CD14-positive monocyte (primary cell): ENCODE measurements at regions not wholly inside any gene's neighbourhood (a gene's known extent, or its start where the extent isn't known, plus 50 kb on each side); places are given as distances from the start of the nearest gene placed in this dataset.

Experiments
- DNase-seq, 3 donors: peaks; one replicate each; pipeline ENCODE4 v3.0.0-alpha.2; 2011 to 2022
- H2AFZ ChIP-seq: 2 replicates; pipeline ENCODE4 v1.6.0; 2012; ENCODE audit warnings: mild to moderate bottlenecking, low read depth, low read length, inconsistent platforms; ENCODE audit not compliant: insufficient read depth, poor library complexity, severe bottlenecking
- H3K27ac ChIP-seq, 2 donors: 1 replicate in 1 of 2; 2 replicates in 1 of 2; pipeline ENCODE4 v1.5.1; 2012 to 2013; ENCODE audit warnings: low read length in 2 of 2, control low read depth in 1 of 2, inconsistent platforms in 1 of 2, low read depth in 1 of 2, mild to moderate bottlenecking in 1 of 2
- H3K27me3 ChIP-seq, 2 donors: one replicate each; pipeline versions ENCODE4 v1.6.0 to v1.6.1; 2011 to 2013; ENCODE audit warnings: low read length in 2 of 2; ENCODE audit not compliant: control insufficient read depth in 2 of 2, insufficient read depth in 2 of 2
- H3K36me3 ChIP-seq, 2 donors: replicated peaks in 1 of 2; 1 replicate in 1 of 2; 2 replicates in 1 of 2; pipeline versions ENCODE4 v1.5.1 to v1.6.1; 2012 to 2013; ENCODE audit warnings: low read length in 2 of 2, control low read depth in 1 of 2, inconsistent platforms in 1 of 2, mild to moderate bottlenecking in 1 of 2; ENCODE audit not compliant: insufficient read depth in 2 of 2, control insufficient read depth in 1 of 2
- H3K4me1 ChIP-seq, 2 donors: 1 replicate in 1 of 2; 2 replicates in 1 of 2; pipeline versions ENCODE4 v1.5.1 to v1.6.1; 2012 to 2013; ENCODE audit warnings: low read length in 2 of 2, control low read depth in 1 of 2, inconsistent platforms in 1 of 2, mild to moderate bottlenecking in 1 of 2, moderate library complexity in 1 of 2; ENCODE audit not compliant: insufficient read depth in 2 of 2, control insufficient read depth in 1 of 2
- H3K4me2 ChIP-seq: replicated peaks from 2 replicates; pipeline ENCODE3; 2012; ENCODE audit warnings: low read length, moderate library complexity, mild to moderate bottlenecking; ENCODE audit not compliant: poor library complexity, severe bottlenecking; ENCODE audit errors: extremely low read depth
- H3K4me3 ChIP-seq, 3 experiments: fragments of 200-600 bp in 1 of 3; sonication (generic) in 1 of 3; replicated peaks in 1 of 3; 1 replicate in 2 of 3; 2 replicates in 1 of 3; pipeline ENCODE4 v1.5.1; 2011 to 2013; ENCODE audit warnings: low read length in 3 of 3, mild to moderate bottlenecking in 3 of 3, control low read depth in 2 of 3, low read depth in 2 of 3, inconsistent platforms in 1 of 3, moderate library complexity in 1 of 3
- H3K79me2 ChIP-seq: 2 replicates; pipeline ENCODE4 v1.6.0; 2012; ENCODE audit warnings: mild to moderate bottlenecking, control low read depth, inconsistent platforms, low read length, moderate library complexity; ENCODE audit not compliant: insufficient read depth
- H3K9ac ChIP-seq: 2 replicates; pipeline ENCODE4 v1.6.0; 2017; ENCODE audit warnings: low read length, mild to moderate bottlenecking; ENCODE audit not compliant: insufficient read depth, poor library complexity, severe bottlenecking
- H3K9me3 ChIP-seq, 2 donors: replicated peaks in 1 of 2; 1 replicate in 1 of 2; 2 replicates in 1 of 2; pipeline versions ENCODE4 v1.5.1 to v1.6.1; 2012 to 2013; ENCODE audit warnings: low read length in 2 of 2, control low read depth in 1 of 2; ENCODE audit not compliant: control insufficient read depth in 1 of 2, insufficient read depth in 1 of 2
- H4K20me1 ChIP-seq: 2 replicates; pipeline ENCODE4 v1.6.0; 2012; ENCODE audit warnings: mild to moderate bottlenecking, low read length, control low read depth, moderate library complexity; ENCODE audit not compliant: insufficient read depth
- H3K27ac Mint-ChIP-seq, 7 donors: one replicate each; pipeline ENCODE4 v1.8.0; 2020; ENCODE audit warnings: mild to moderate bottlenecking in 7 of 7, mixed read lengths in 7 of 7, moderate library complexity in 6 of 7, inconsistent platforms in 2 of 7
- H3K27me3 Mint-ChIP-seq, 3 donors: one replicate each; pipeline ENCODE4 v1.8.0; 2021 to 2022; ENCODE audit warnings: low read depth in 3 of 3, mild to moderate bottlenecking in 3 of 3, mixed read lengths in 3 of 3, moderate library complexity in 3 of 3, inconsistent platforms in 1 of 3
- H3K36me3 Mint-ChIP-seq, 2 donors: one replicate each; pipeline ENCODE4 v1.8.0; 2020; ENCODE audit warnings: mixed read lengths in 2 of 2, inconsistent platforms in 1 of 2, mild to moderate bottlenecking in 1 of 2
- H3K4me1 Mint-ChIP-seq: one replicate; pipeline ENCODE4 v1.8.0; 2020; ENCODE audit warnings: mild to moderate bottlenecking, mixed read lengths
- H3K4me3 Mint-ChIP-seq, 2 donors: one replicate each; pipeline ENCODE4 v1.8.0; 2020; ENCODE audit warnings: mild to moderate bottlenecking in 2 of 2, mixed read lengths in 2 of 2, moderate library complexity in 1 of 2
- H3K9me3 Mint-ChIP-seq, 7 donors: one replicate each; pipeline ENCODE4 v1.8.0; 2020 to 2022; ENCODE audit warnings: mixed read lengths in 7 of 7, mild to moderate bottlenecking in 6 of 7, moderate library complexity in 6 of 7, inconsistent platforms in 2 of 7
- CTCF ChIP-seq: fragments of 200-600 bp; IDR thresholded peaks from one replicate; pipeline ENCODE4 v1.8.0; 2022; ENCODE audit warnings: antibody characterized with exemption, mild to moderate bottlenecking
- WGBS: methylation state at CpG from one replicate; pipeline ENCODE4 v1.1.5; 2013; ENCODE audit warnings: missing lambda C conversion rate; ENCODE audit not compliant: insufficient coverage; 5-methylcytosine and 5-hydroxymethylcytosine counted together
- intact Hi-C, 2 donors: fragments of 100-400 bp; cut with micrococcal nuclease; formaldehyde crosslinking; loops; one replicate each; pipeline versions ENCODE4 v1.15.0 to v1.15.1; 2023

- Histone ChIP-seq H4K20me1 (no peaks in the 10 kb centered on the region), H3K4me3 (no peak overlapping the region), H3K79me2 (no peaks in the 10 kb centered on the region), H3K9ac (no peak overlapping the region), H3K36me3 (no peaks in the 10 kb centered on the region), H3K4me2 (no peak overlapping the region), H3K9me3 (peaks cover 20 to 54% of the 10 kb centered on the region in 2 donors), H3K4me1 (no peaks in the 10 kb centered on the region), H3K27me3 (no peaks in the 10 kb centered on the region), H3K27ac (no peak overlapping the region), H2AFZ (no peak overlapping the region)
- Mint-ChIP-seq H3K36me3 (no peaks in the 10 kb centered on the region), H3K9me3 (peaks cover 26 to 46% (median 35%) of the 10 kb centered on the region in 7 donors), H3K4me3 (no peak overlapping the region), H3K27me3 (peaks cover 0 to 12% (median 4%) of the 10 kb centered on the region in 3 donors), H3K27ac (no peak overlapping the region), H3K4me1 (no peaks in the 10 kb centered on the region)
- no peak for DNase-seq
- TF ChIP-seq CTCF = no peak
- 91% methylated on average over 13 of the region's 14 CpGs for WGBS
- intact Hi-C loops = no loop called here
Measured at GRCh38 chr10:130767116-130767730, 544.3 kb downstream of the TCERG1L start.

- intact Hi-C loops = no loop called here
- H3K9me3 ChIP-seq = peaks cover 20 to 46% of the 10 kb centered on the region in 2 donors
- Mint-ChIP-seq H3K36me3 (no peaks in the 10 kb centered on the region), H3K4me1 (no peaks in the 10 kb centered on the region), H3K27me3 (peaks cover 0 to 16% (median 10%) of the 10 kb centered on the region in 3 donors), H3K9me3 (peaks cover 25 to 40% (median 36%) of the 10 kb centered on the region in 7 donors), H3K4me3 (no peak overlapping the region), H3K27ac (no peak overlapping the region)
- no peak overlapping the region for H3K27ac ChIP-seq
- no peaks in the 10 kb centered on the region for H4K20me1 ChIP-seq
- no peak overlapping the region for H3K9ac ChIP-seq
- no peak overlapping the region for H3K4me3 ChIP-seq
- no peaks in the 10 kb centered on the region for H3K4me1 ChIP-seq
- H3K4me2 ChIP-seq = no peak overlapping the region
- 98% methylated on average over 9 of the region's 10 CpGs for WGBS
- no peaks in the 10 kb centered on the region for H3K36me3 ChIP-seq
- no peaks in the 10 kb centered on the region for H3K27me3 ChIP-seq
- DNase-seq = no peak
- TF ChIP-seq CTCF = no peak
- H2AFZ ChIP-seq = no peak overlapping the region
- H3K79me2 ChIP-seq = no peaks in the 10 kb centered on the region
Measured at GRCh38 chr10:130769146-130770017, 542.1 kb downstream of the TCERG1L start.
